ENCODE measurements at regions not wholly inside any gene's neighbourhood (a gene's known extent, or its start where the extent isn't known, plus 50 kb on each side); places are given as distances from the start of the nearest gene placed in this dataset.

- TF ChIP-seq POLR2AphosphoS5 (IDR thresholded peaks at IDR 0.05; ENCODE audit: low read depth), result no peak
- TF ChIP-seq CTCF (conservative IDR thresholded peaks at IDR 0.05; ENCODE audit: low read depth in 2 of 2), result no peak
- no peak for TF ChIP-seq ZNF462 (CRISPR knock-in tag; IDR thresholded peaks at IDR 0.05)
- no peak for TF ChIP-seq CREB1 (CRISPR knock-in tag; IDR thresholded peaks at IDR 0.05; ENCODE audit: low read depth)
- TF ChIP-seq JUNB (IDR thresholded peaks at IDR 0.05; ENCODE audit: unreplicated experiment), result no peak
- TF ChIP-seq ETS1 (IDR thresholded peaks at IDR 0.05), result no peak
- no peak for TF ChIP-seq ZNF331 (CRISPR knock-in tag; IDR thresholded peaks at IDR 0.05; ENCODE audit: low read depth)
- no peak for TF ChIP-seq ZNF114 (CRISPR knock-in tag; IDR thresholded peaks at IDR 0.05)
- TF ChIP-seq EZH2phosphoT487 (IDR thresholded peaks at IDR 0.05; ENCODE audit: unreplicated experiment), result no peak
- TF ChIP-seq NANOG (IDR thresholded peaks at IDR 0.05; ENCODE audit: borderline replicate concordance), result no peak
- no peak for TF ChIP-seq STAT1 (IDR thresholded peaks at IDR 0.05; ENCODE audit: unreplicated experiment)
- no peak for TF ChIP-seq EZH2 (IDR thresholded peaks at IDR 0.05; ENCODE audit: low read depth, unreplicated experiment)
- Histone ChIP-seq H3K36me3 (ENCODE audit: insufficient read depth) (no peaks in the 10 kb centered on the region), H3K9me2 (ENCODE audit: insufficient read depth) (peaks cover 6% of the 10 kb centered on the region; the same call in 1 of the 2 replicates), H4K20me1 (replicated peaks; ENCODE audit: insufficient read depth) (no peaks in the 10 kb centered on the region), H3K4me1 (ENCODE audit: insufficient read depth) (peaks cover 11% of the 10 kb centered on the region), H3K79me2 (replicated peaks; ENCODE audit: insufficient read depth) (no peaks in the 10 kb centered on the region), H3K27me3 (ENCODE audit: insufficient read depth) (no peaks in the 10 kb centered on the region), H3K4me2 (no peak overlapping the region), H3F3A (replicated peaks; ENCODE audit: low read depth) (peaks cover 8% of the 10 kb centered on the region; the same call in 1 of the 2 replicates), H3K4me3 (no peak overlapping the region), H3K27ac (ENCODE audit: low read depth) (no peak overlapping the region), H2AFZ (no peak overlapping the region)
- ATAC-seq, result no peak
- DNase-seq (ENCODE audit: low spot score), result no peak
- Mint-ChIP-seq H3K27me3 (ENCODE audit: insufficient read depth, low read depth, poor library complexity) (peaks cover 8% of the 10 kb centered on the region), H3K36me3 (ENCODE audit: low read depth) (no peaks in the 10 kb centered on the region), H3K27ac (no peak overlapping the region), H3K9me3 (no peaks in the 10 kb centered on the region; the same call in 2 of the 3 replicates), H3K4me1 (peaks cover 36% of the 10 kb centered on the region), H3K4me3 (no peak overlapping the region)
These were observed 73.4 kb downstream of the LYZL2 start for GRCh38 chr10:30556189-30556588.
